ENCODE measurements at regions not wholly inside any gene's neighbourhood (a gene's known extent, or its start where the extent isn't known, plus 50 kb on each side); places are given as distances from the start of the nearest gene placed in this dataset.

DNA sequence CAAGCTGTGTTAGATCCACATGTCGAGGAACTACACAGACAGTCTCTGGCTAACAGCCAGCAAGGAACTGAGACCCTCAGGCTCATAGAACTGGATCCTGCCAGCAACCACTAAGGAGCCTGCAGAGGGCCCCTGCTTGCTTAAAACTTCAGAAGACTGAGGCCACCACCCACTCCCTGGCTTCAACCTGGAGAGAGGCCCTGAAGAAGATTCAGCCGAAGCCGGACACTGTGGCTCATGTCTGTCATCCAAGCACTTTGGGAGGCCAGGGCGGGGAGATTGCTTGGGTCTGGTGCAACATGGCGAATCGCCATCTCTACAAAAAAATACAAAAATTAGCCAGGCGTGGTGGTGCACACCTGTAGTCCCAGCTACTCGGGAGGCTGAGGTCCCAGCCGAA lies 92.6 kb upstream of the TMPRSS2 start:
- H2BK15ac ChIP-seq (ENCODE audit: low read length), result no peak overlapping the region
- no peak overlapping the region for H2AK5ac ChIP-seq (ENCODE audit: low read depth, low read length)
- ChIA-PET POLR2A (ENCODE audit: partially characterized antibody) (no interaction called here), CTCF (ENCODE audit: partially characterized antibody) (interaction anchor here (0.8 to 3.1 kb wide), 7 partner anchors 10 to 317 kb away, joined by 3 to 19 read pairs (median 6); no protein-coding TSS in a partner anchor)
- H3K9me3 ChIP-seq (ENCODE audit: insufficient read depth in 2 of 2, low read depth in 1 of 2, low read length in 1 of 2), result no peaks in the 10 kb centered on the region
- peaks cover 0 to 14% (median 6%) of the 10 kb centered on the region in 4 experiments; a peak in 4 of 7 replicates for H3K4me1 ChIP-seq (replicated peaks in 1 of 4; ENCODE audit: control insufficient read depth in 3 of 4, insufficient read depth in 4 of 4, low read length in 3 of 4)
- DNase-seq (ENCODE audit: low read depth in 1 of 2, low spot score in 2 of 2) (no peak), FAIRE-seq (no peak)
- no peaks in the 10 kb centered on the region for H3K27me3 ChIP-seq (replicated peaks in 1 of 4; ENCODE audit: control insufficient read depth in 3 of 4, extremely low read depth in 1 of 4, insufficient read depth in 3 of 4, low read length in 3 of 4)
- H3K79me1 ChIP-seq (ENCODE audit: low read depth, low read length), result no peaks in the 10 kb centered on the region
- no peak overlapping the region for H2BK5ac ChIP-seq (ENCODE audit: low read depth, low read length)
- H3K14ac ChIP-seq (ENCODE audit: insufficient read length), result no peak overlapping the region
- H4K20me1 ChIP-seq (replicated peaks in 1 of 2; ENCODE audit: control insufficient read depth in 1 of 2, insufficient read depth in 2 of 2, low read length in 2 of 2), result no peaks in the 10 kb centered on the region
- H3K36me3 ChIP-seq (ENCODE audit: control insufficient read depth in 2 of 4, insufficient read depth in 4 of 4, low read length in 3 of 4), result no peaks in the 10 kb centered on the region
- no peak overlapping the region for H4K8ac ChIP-seq (ENCODE audit: extremely low read depth, insufficient read depth, low read length)
- no peak overlapping the region for H3K9ac ChIP-seq (replicated peaks in 1 of 4; ENCODE audit: extremely low read depth in 1 of 4, low read depth in 3 of 4, low read length in 3 of 4)
- H3K79me2 ChIP-seq (ENCODE audit: control insufficient read depth in 1 of 2, insufficient read depth in 2 of 2, low read length in 2 of 2), result no peaks in the 10 kb centered on the region
- no peak overlapping the region for H4K91ac ChIP-seq (replicated peaks; ENCODE audit: insufficient read length, low read length)
- no peak overlapping the region for H3K56ac ChIP-seq (replicated peaks; ENCODE audit: insufficient read length, low read depth, low read length)
- no peak overlapping the region for H3K4me3 ChIP-seq (ENCODE audit: extremely low read depth in 1 of 4, insufficient read depth in 2 of 4, low read depth in 3 of 4, low read length in 4 of 4)
- H2BK120ac ChIP-seq (replicated peaks; ENCODE audit: low read depth, low read length), result no peak overlapping the region
- no peak overlapping the region for H2BK12ac ChIP-seq (ENCODE audit: low read depth, low read length)
- H2AFZ ChIP-seq (ENCODE audit: low read length), result no peak overlapping the region
- H3K4me2 ChIP-seq (ENCODE audit: insufficient read depth in 1 of 2, low read depth in 2 of 2, low read length in 2 of 2), result no peak overlapping the region
- H3K27ac ChIP-seq (ENCODE audit: low read depth, low read length), result no peak overlapping the region
- no peak overlapping the region for H4K5ac ChIP-seq (ENCODE audit: insufficient read length, low read depth, low read length)
- H3K4ac ChIP-seq (replicated peaks; ENCODE audit: insufficient read length, low read depth, low read length), result no peak overlapping the region
- H2BK20ac ChIP-seq (ENCODE audit: low read length), result no peak overlapping the region
- no peak overlapping the region for H3K23ac ChIP-seq (ENCODE audit: insufficient read length)
- no peak overlapping the region for H3K18ac ChIP-seq (ENCODE audit: extremely low read depth, low read length)
- H3K23me2 ChIP-seq (ENCODE audit: low read depth, low read length), result no peaks in the 10 kb centered on the region
- WGBS, 2 experiments (ENCODE audit: extremely low coverage in 1 of 2, insufficient coverage in 1 of 2, insufficient read length in 1 of 2, insufficient replicate concordance in 2 of 2, low coverage in 1 of 2, low lambda C conversion rate in 2 of 2, missing lambda C conversion rate in 1 of 2), result 87% methylated on average over 9 of the region's 9 CpGs; no CpG with 5 or more reads in 1 of the 2 experiments
- no peak for TF ChIP-seq NANOG (IDR thresholded peaks at IDR 0.05; ENCODE audit: insufficient read depth, low read depth, low read length, poor library complexity, severe bottlenecking)
- TF ChIP-seq, protein P1, sequence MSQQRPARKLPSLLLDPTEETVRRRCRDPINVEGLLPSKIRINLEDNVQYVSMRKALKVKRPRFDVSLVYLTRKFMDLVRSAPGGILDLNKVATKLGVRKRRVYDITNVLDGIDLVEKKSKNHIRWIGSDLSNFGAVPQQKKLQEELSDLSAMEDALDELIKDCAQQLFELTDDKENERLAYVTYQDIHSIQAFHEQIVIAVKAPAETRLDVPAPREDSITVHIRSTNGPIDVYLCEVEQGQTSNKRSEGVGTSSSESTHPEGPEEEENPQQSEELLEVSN (IDR thresholded peaks at IDR 0.05), result no peak
- TF ChIP-seq, protein P2, sequence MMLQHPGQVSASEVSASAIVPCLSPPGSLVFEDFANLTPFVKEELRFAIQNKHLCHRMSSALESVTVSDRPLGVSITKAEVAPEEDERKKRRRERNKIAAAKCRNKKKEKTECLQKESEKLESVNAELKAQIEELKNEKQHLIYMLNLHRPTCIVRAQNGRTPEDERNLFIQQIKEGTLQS (IDR thresholded peaks at IDR 0.05; ENCODE audit: insufficient read depth, low read depth, low read length), result no peak
- no peak for TF ChIP-seq HDAC2 (IDR thresholded peaks at IDR 0.05; ENCODE audit: borderline replicate concordance in 1 of 2, low read depth in 2 of 2, low read length in 2 of 2)
- no peak for TF ChIP-seq FOSL1 (IDR thresholded peaks at IDR 0.05; ENCODE audit: insufficient read depth, low read depth, low read length)
- TF ChIP-seq POU5F1 (IDR thresholded peaks at IDR 0.05; ENCODE audit: low read depth, low read length), result no peak
- TF ChIP-seq RFX5 (IDR thresholded peaks at IDR 0.05; ENCODE audit: borderline replicate concordance, low read depth, low read length), result no peak
- TF ChIP-seq TAF7 (optimal IDR thresholded peaks at IDR 0.05; ENCODE audit: borderline replicate concordance, low read depth, low read length), result no peak
- TF ChIP-seq SIRT6 (IDR thresholded peaks at IDR 0.05; ENCODE audit: low read length), result no peak
- TF ChIP-seq HDAC6 (IDR thresholded peaks at IDR 0.05; ENCODE audit: low read depth, low read length), result no peak
- no peak for TF ChIP-seq RAD21 (IDR thresholded peaks at IDR 0.05 in 1 of 2, conservative IDR thresholded peaks at IDR 0.05 in 1 of 2; ENCODE audit: low read depth in 2 of 2, low read length in 2 of 2)
- TF ChIP-seq SP1 (IDR thresholded peaks at IDR 0.05; ENCODE audit: low read depth, low read length), result no peak
- TF ChIP-seq KDM5A (IDR thresholded peaks at IDR 0.05; ENCODE audit: low read length), result no peak

Data from H1 (cell line).